K562 (cell line): ENCODE measurements at regions not wholly inside any gene's neighbourhood (a gene's known extent, or its start where the extent isn't known, plus 50 kb on each side); places are given as distances from the start of the nearest gene placed in this dataset.

ENCODE experiments used
- ATAC-seq: fragments of 200-7000 bp; cut with Tn5 transposase; 3 replicates; pipeline ENCODE4 v1.9.1; 2020; ENCODE audit warnings: moderate library complexity
- BruUV-seq: library from RNA; stranded (reverse); fragments of 400-500 nt; replicated peaks from 2 replicates; lab custom pipeline; 2021; lab: Mats Ljungman, UMichigan
- CTCF ChIA-PET: fragments of 300-600 bp; formaldehyde crosslinking; extraction: SDS; loops from one replicate; lab custom pipeline; 2021; ENCODE audit warnings: low intra/inter-chr PET ratio; lab: Yijun Ruan, JAX
- POLR2A ChIA-PET: fragments of 300-600, 350-650 bp; sonication (Branson Sonifier 250); formaldehyde crosslinking; extraction: SDS; loops from one replicate; lab custom pipeline; 2021; ENCODE audit warnings: antibody characterized with exemption, inconsistent platforms; lab: Yijun Ruan, JAX
- DNase-seq, 4 experiments: peaks; one replicate each; pipeline versions ENCODE4 v3.0.0 to v3.0.0-alpha.2; 2011 to 2018; ENCODE audit warnings: low spot score in 3 of 4, mixed read lengths in 3 of 4; ENCODE audit errors: extremely low read depth in 1 of 4
- FAIRE-seq: peaks from 2 replicates; lab custom pipeline; 2011; peaks lifted over from hg19 to GRCh38; lab: Jason Lieb, UNC
- H2AFZ ChIP-seq: 2 replicates; pipeline ENCODE4 v1.6.0; 2011; ENCODE audit warnings: low read depth, low read length, control low read depth, inconsistent platforms
- H3K27ac ChIP-seq: fragments of 200-600 bp; 3 replicates; pipeline ENCODE4 v1.8.0; 2011; ENCODE audit warnings: low read depth, mild to moderate bottlenecking, control low read depth, inconsistent platforms, low read length, moderate library complexity, mixed read lengths; ENCODE audit errors: extremely low read depth
- H3K27me3 ChIP-seq, 2 experiments: fragments of 300-600 bp in 1 of 2; 2 replicates in 1 of 2; 3 replicates in 1 of 2; pipeline versions ENCODE4 v1.6.0 to v1.8.0; 2011; ENCODE audit warnings: inconsistent platforms in 2 of 2, low read length in 2 of 2, mild to moderate bottlenecking in 1 of 2, mixed read lengths in 1 of 2, moderate library complexity in 1 of 2; ENCODE audit not compliant: control insufficient read depth in 2 of 2, insufficient read depth in 2 of 2
- H3K36me3 ChIP-seq: fragments of 300-600 bp; 3 replicates; pipeline ENCODE4 v1.8.0; 2011; ENCODE audit warnings: mild to moderate bottlenecking, low read length, inconsistent platforms; ENCODE audit not compliant: control insufficient read depth, insufficient read depth
- H3K4me1 ChIP-seq, 2 experiments: fragments of 200-600 bp in 1 of 2; replicated peaks in 1 of 2; 2 replicates in 1 of 2; 3 replicates in 1 of 2; pipeline versions ENCODE4 v1.5.1 to v1.8.0; 2011; ENCODE audit warnings: inconsistent platforms in 2 of 2, low read length in 2 of 2, mild to moderate bottlenecking in 1 of 2, mixed read lengths in 1 of 2, moderate library complexity in 1 of 2; ENCODE audit not compliant: control insufficient read depth in 2 of 2, insufficient read depth in 2 of 2
- H3K4me2 ChIP-seq: 2 replicates; pipeline ENCODE4 v1.6.1; 2011; ENCODE audit warnings: low read length, control low read depth, inconsistent platforms, mixed read lengths; ENCODE audit not compliant: insufficient read depth
- H3K4me3 ChIP-seq: fragments of 200-600 bp; sonication (generic), shearing (Covaris generic); 2 replicates; pipeline ENCODE4 v1.5.1; 2016; ENCODE audit warnings: control low read depth, inconsistent platforms
- H3K79me2 ChIP-seq: fragments of 200-600 bp; 3 replicates; pipeline ENCODE4 v1.8.0; 2011; ENCODE audit warnings: low read length, inconsistent platforms; ENCODE audit not compliant: control insufficient read depth, insufficient read depth
- H3K9ac ChIP-seq, 2 experiments: 2 replicates each; pipeline versions ENCODE4 v1.6.0 to v1.6.1; 2011; ENCODE audit warnings: low read depth in 2 of 2, low read length in 2 of 2, control low read depth in 1 of 2, inconsistent platforms in 1 of 2, mild to moderate bottlenecking in 1 of 2, mixed read lengths in 1 of 2; ENCODE audit not compliant: insufficient read depth in 1 of 2
- H3K9me1 ChIP-seq: one replicate; pipeline ENCODE4 v1.6.0; 2011; ENCODE audit warnings: inconsistent platforms, mild to moderate bottlenecking, low read length, moderate library complexity; ENCODE audit not compliant: control insufficient read depth, insufficient read depth
- H3K9me3 ChIP-seq: replicated peaks from 2 replicates; pipeline ENCODE4 v1.5.1; 2011; ENCODE audit warnings: low read depth, low read length, inconsistent platforms; ENCODE audit not compliant: control insufficient read depth, insufficient read depth
- H4K20me1 ChIP-seq: replicated peaks from 2 replicates; pipeline ENCODE4 v1.6.1; 2011; ENCODE audit warnings: low read length, inconsistent platforms, mixed read lengths; ENCODE audit not compliant: control insufficient read depth, insufficient read depth
- HNRNPLL ChIP-seq: fragments of 200-400 bp; formaldehyde crosslinking; IDR thresholded peaks from 2 replicates; pipeline ENCODE4 v1.6.1; 2017; ENCODE audit warnings: low read length, low read depth, mild to moderate bottlenecking; ENCODE audit not compliant: poor library complexity, severe bottlenecking
- MAFG ChIP-seq: fragments of 450-650 bp; conservative IDR thresholded peaks from 2 replicates; pipeline ENCODE4 v1.6.1; 2016; ENCODE audit warnings: missing genetic modification characterization, missing compliant biosample characterization
- NCOA4 ChIP-seq: fragments of 450-650 bp; IDR thresholded peaks from 2 replicates; pipeline ENCODE4 v1.6.1; 2018; ENCODE audit warnings: mild to moderate bottlenecking; ENCODE audit not compliant: partially characterized antibody
- PCBP2 ChIP-seq: fragments of 200-400 bp; formaldehyde crosslinking; IDR thresholded peaks from 2 replicates; pipeline ENCODE4 v1.6.1; 2018; ENCODE audit warnings: low read length, low read depth, mild to moderate bottlenecking, moderate library complexity; ENCODE audit not compliant: poor library complexity, severe bottlenecking
- PPARD ChIP-seq: fragments of 250-450 bp; sonication (Bioruptor Pico); IDR thresholded peaks from 2 replicates; pipeline ENCODE4 v1.8.0; 2022; ENCODE audit warnings: inconsistent platforms, mild to moderate bottlenecking, moderate library complexity
- RBM17 ChIP-seq: fragments of 200-400 bp; formaldehyde crosslinking; IDR thresholded peaks from 2 replicates; pipeline ENCODE4 v1.6.1; 2017; ENCODE audit warnings: low read depth, mild to moderate bottlenecking, low read length, borderline replicate concordance
- ZNF239 ChIP-seq: fragments of 250-450 bp; sonication (Bioruptor Pico); IDR thresholded peaks from 2 replicates; pipeline ENCODE4 v1.4.0; 2020; ENCODE audit warnings: mild to moderate bottlenecking
- WGBS: fragments of 100-300 bp; shearing (Covaris generic); methylation state at CpG from one replicate; pipeline ENCODE4 v1.1.6; 2016; ENCODE audit warnings: low coverage, mixed read lengths; ENCODE audit not compliant: insufficient coverage; ENCODE audit errors: missing lambda C conversion rate; 5-methylcytosine and 5-hydroxymethylcytosine counted together
- in situ Hi-C: fragments of 300-500 bp; cut with MboI; formaldehyde crosslinking; loops from 4 replicates; pipeline ENCODE4 v1.15.0; 2018; ENCODE audit warnings: inconsistent platforms, mixed read lengths
- intact Hi-C: fragments of 100-400 bp; cut with micrococcal nuclease; formaldehyde crosslinking; loops from 2 replicates; pipeline ENCODE4 v1.14.2; 2022
- TF ChIP-seq, protein P1 (sequence below): fragments of 450-650 bp; IDR thresholded peaks from 2 replicates; pipeline ENCODE4 v1.6.1; 2017; ENCODE audit warnings: antibody characterized with exemption, mild to moderate bottlenecking
- TF ChIP-seq, protein P2 (sequence below): fragments of 250-450 bp; sonication (Bioruptor Pico); IDR thresholded peaks from 2 replicates; pipeline ENCODE4 v1.8.0; 2022; ENCODE audit warnings: inconsistent platforms

DNA sequence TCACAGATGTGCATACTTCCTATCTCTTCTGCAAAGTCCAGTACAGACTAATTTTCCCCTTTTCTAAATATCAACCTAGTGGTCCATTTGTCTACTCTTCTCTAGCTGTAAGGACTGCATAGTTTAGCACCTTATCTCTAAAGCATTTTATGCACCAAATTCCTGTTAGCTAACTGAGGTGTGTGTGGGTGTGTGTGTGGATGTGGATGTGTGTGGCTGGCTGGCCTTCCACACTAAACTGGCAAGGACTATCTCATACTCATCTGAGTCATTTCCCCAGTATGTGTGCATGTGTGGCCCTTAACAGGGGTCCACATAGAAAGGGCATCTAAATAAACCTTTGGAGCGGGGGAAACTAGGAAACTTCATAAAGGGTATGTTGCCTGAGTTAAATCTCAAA lies 139.6 kb downstream of the TTC32 start:
- BruUV-seq, result no TSS peak
- ATAC-seq, result no peak
- Histone ChIP-seq H3K79me2 (no peaks in the 10 kb centered on the region), H3K4me3 (no peak overlapping the region), H2AFZ (no peak overlapping the region), H3K27me3 (peaks cover 0 to 9% of the 10 kb centered on the region in 2 experiments; a peak in 3 of 5 replicates), H4K20me1 (no peaks in the 10 kb centered on the region), H3K9ac (no peak overlapping the region), H3K4me2 (no peak overlapping the region)
- no peak for FAIRE-seq
- intact Hi-C loops, result no loop called here
- TF ChIP-seq, protein P1, sequence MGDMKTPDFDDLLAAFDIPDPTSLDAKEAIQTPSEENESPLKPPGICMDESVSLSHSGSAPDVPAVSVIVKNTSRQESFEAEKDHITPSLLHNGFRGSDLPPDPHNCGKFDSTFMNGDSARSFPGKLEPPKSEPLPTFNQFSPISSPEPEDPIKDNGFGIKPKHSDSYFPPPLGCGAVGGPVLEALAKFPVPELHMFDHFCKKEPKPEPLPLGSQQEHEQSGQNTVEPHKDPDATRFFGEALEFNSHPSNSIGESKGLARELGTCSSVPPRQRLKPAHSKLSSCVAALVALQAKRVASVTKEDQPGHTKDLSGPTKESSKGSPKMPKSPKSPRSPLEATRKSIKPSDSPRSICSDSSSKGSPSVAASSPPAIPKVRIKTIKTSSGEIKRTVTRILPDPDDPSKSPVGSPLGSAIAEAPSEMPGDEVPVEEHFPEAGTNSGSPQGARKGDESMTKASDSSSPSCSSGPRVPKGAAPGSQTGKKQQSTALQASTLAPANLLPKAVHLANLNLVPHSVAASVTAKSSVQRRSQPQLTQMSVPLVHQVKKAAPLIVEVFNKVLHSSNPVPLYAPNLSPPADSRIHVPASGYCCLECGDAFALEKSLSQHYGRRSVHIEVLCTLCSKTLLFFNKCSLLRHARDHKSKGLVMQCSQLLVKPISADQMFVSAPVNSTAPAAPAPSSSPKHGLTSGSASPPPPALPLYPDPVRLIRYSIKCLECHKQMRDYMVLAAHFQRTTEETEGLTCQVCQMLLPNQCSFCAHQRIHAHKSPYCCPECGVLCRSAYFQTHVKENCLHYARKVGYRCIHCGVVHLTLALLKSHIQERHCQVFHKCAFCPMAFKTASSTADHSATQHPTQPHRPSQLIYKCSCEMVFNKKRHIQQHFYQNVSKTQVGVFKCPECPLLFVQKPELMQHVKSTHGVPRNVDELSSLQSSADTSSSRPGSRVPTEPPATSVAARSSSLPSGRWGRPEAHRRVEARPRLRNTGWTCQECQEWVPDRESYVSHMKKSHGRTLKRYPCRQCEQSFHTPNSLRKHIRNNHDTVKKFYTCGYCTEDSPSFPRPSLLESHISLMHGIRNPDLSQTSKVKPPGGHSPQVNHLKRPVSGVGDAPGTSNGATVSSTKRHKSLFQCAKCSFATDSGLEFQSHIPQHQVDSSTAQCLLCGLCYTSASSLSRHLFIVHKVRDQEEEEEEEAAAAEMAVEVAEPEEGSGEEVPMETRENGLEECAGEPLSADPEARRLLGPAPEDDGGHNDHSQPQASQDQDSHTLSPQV, result no peak
- TF ChIP-seq PPARD (CRISPR knock-in tag) (no peak), RBM17 (no peak), HNRNPLL (no peak), PCBP2 (no peak), NCOA4 (no peak), MAFG (tag) (no peak), ZNF239 (CRISPR knock-in tag) (no peak)
- TF ChIP-seq, protein P2, sequence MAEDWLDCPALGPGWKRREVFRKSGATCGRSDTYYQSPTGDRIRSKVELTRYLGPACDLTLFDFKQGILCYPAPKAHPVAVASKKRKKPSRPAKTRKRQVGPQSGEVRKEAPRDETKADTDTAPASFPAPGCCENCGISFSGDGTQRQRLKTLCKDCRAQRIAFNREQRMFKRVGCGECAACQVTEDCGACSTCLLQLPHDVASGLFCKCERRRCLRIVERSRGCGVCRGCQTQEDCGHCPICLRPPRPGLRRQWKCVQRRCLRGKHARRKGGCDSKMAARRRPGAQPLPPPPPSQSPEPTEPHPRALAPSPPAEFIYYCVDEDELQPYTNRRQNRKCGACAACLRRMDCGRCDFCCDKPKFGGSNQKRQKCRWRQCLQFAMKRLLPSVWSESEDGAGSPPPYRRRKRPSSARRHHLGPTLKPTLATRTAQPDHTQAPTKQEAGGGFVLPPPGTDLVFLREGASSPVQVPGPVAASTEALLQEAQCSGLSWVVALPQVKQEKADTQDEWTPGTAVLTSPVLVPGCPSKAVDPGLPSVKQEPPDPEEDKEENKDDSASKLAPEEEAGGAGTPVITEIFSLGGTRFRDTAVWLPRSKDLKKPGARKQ (CRISPR knock-in tag), result no peak
- TF ChIP-seq, all 486 proteins: peak for 0
- 9% methylated on average over 1 of the region's 1 CpG for WGBS
- peaks cover 0 to 7% of the 10 kb centered on the region in 2 experiments; a peak in 1 of 5 replicates for H3K4me1 ChIP-seq
- ChIA-PET CTCF (no interaction called here), POLR2A (no interaction called here)
- no peaks in the 10 kb centered on the region for H3K36me3 ChIP-seq
- in situ Hi-C loops, result no loop called here
- H3K27ac ChIP-seq, result no peak overlapping the region
- no peaks in the 10 kb centered on the region for H3K9me3 ChIP-seq
- no peaks in the 10 kb centered on the region for H3K9me1 ChIP-seq
- no peak for DNase-seq
